Liver (tissue), 8 donors: ENCODE measurements at regions not wholly inside any gene's neighbourhood (a gene's known extent, or its start where the extent isn't known, plus 50 kb on each side); places are given as distances from the start of the nearest gene placed in this dataset.

Experiments
- DNase-seq: peaks from one replicate; pipeline ENCODE4 v3.0.0-alpha.2; 2017; ENCODE audit warnings: low spot score
- H3K27ac ChIP-seq, 2 donors: one replicate each; pipeline ENCODE4 v1.7.0; 2013; ENCODE audit warnings: inconsistent platforms in 2 of 2, low read length in 2 of 2, control low read depth in 1 of 2, low read depth in 1 of 2, mild to moderate bottlenecking in 1 of 2
- H3K27me3 ChIP-seq, 4 donors: one replicate each; pipeline versions ENCODE4 v1.6.1 to v1.7.0; 2013; ENCODE audit warnings: low read length in 3 of 4, inconsistent platforms in 1 of 4, mild to moderate bottlenecking in 1 of 4, moderate library complexity in 1 of 4; ENCODE audit not compliant: control insufficient read depth in 4 of 4, insufficient read depth in 4 of 4
- H3K36me3 ChIP-seq, 4 donors: one replicate each; pipeline versions ENCODE4 v1.6.1 to v1.7.0; 2013; ENCODE audit warnings: low read length in 3 of 4, mild to moderate bottlenecking in 3 of 4, low read depth in 1 of 4, moderate library complexity in 1 of 4; ENCODE audit not compliant: control insufficient read depth in 4 of 4, insufficient read depth in 3 of 4
- H3K4me1 ChIP-seq, 4 donors: one replicate each; pipeline versions ENCODE4 v1.6.1 to v1.7.0; 2013; ENCODE audit warnings: low read length in 3 of 4, mild to moderate bottlenecking in 3 of 4, moderate library complexity in 1 of 4; ENCODE audit not compliant: control insufficient read depth in 4 of 4, insufficient read depth in 4 of 4
- H3K4me3 ChIP-seq, 3 donors: one replicate each; pipeline versions ENCODE4 v1.6.1 to v1.7.0; 2013; ENCODE audit warnings: low read length in 3 of 3, control low read depth in 1 of 3, low read depth in 1 of 3, mild to moderate bottlenecking in 1 of 3
- H3K9ac ChIP-seq, 2 donors: one replicate each; pipeline ENCODE4 v1.7.0; 2013; ENCODE audit warnings: low read length in 2 of 2, mild to moderate bottlenecking in 2 of 2, moderate library complexity in 2 of 2, control low read depth in 1 of 2, low read depth in 1 of 2
- H3K9me3 ChIP-seq, 4 donors: one replicate each; pipeline versions ENCODE4 v1.6.1 to v1.7.0; 2013; ENCODE audit warnings: low read length in 3 of 4; ENCODE audit not compliant: control insufficient read depth in 4 of 4
- EGR1 ChIP-seq, 2 donors: IDR thresholded peaks; 2 replicates each; pipeline ENCODE4 v1.6.1; 2016 to 2018; ENCODE audit warnings: antibody characterized with exemption in 2 of 2, low read depth in 2 of 2
- FOXA1 ChIP-seq: IDR thresholded peaks from 2 replicates; pipeline ENCODE4 v1.6.1; 2016; ENCODE audit warnings: antibody characterized with exemption
- FOXA2 ChIP-seq: IDR thresholded peaks from 2 replicates; pipeline ENCODE4 v1.6.1; 2016; ENCODE audit warnings: antibody characterized with exemption
- GABPA ChIP-seq, 2 donors: IDR thresholded peaks in 1 of 2; conservative IDR thresholded peaks in 1 of 2; 2 replicates each; pipeline ENCODE4 v1.6.1; 2016; ENCODE audit warnings: antibody characterized with exemption in 2 of 2, mild to moderate bottlenecking in 1 of 2, moderate library complexity in 1 of 2
- HNF4A ChIP-seq, 2 donors: conservative IDR thresholded peaks; 2 replicates each; pipeline ENCODE4 v1.6.1; 2016; ENCODE audit warnings: antibody characterized with exemption in 2 of 2, mild to moderate bottlenecking in 2 of 2
- HNF4G ChIP-seq: IDR thresholded peaks from 2 replicates; pipeline ENCODE4 v1.6.1; 2016; ENCODE audit warnings: antibody characterized with exemption
- JUND ChIP-seq, 2 donors: IDR thresholded peaks; 2 replicates each; pipeline ENCODE4 v1.6.1; 2016; ENCODE audit warnings: antibody characterized with exemption in 2 of 2
- MAX ChIP-seq: IDR thresholded peaks from 2 replicates; pipeline ENCODE4 v1.6.1; 2016; ENCODE audit warnings: antibody characterized with exemption
- NR2F2 ChIP-seq: IDR thresholded peaks from 2 replicates; pipeline ENCODE4 v1.6.1; 2016; ENCODE audit warnings: antibody characterized with exemption
- RAD21 ChIP-seq, 2 donors: IDR thresholded peaks; 2 replicates each; pipeline ENCODE4 v1.6.1; 2016; ENCODE audit warnings: antibody characterized with exemption in 2 of 2, mild to moderate bottlenecking in 2 of 2
- REST ChIP-seq: IDR thresholded peaks from 2 replicates; pipeline ENCODE4 v1.6.1; 2016; ENCODE audit warnings: antibody characterized with exemption, mild to moderate bottlenecking
- RXRA ChIP-seq, 2 donors: IDR thresholded peaks; 2 replicates each; pipeline ENCODE4 v1.6.1; 2017 to 2018; ENCODE audit warnings: antibody characterized with exemption in 2 of 2, mild to moderate bottlenecking in 1 of 2
- SP1 ChIP-seq: IDR thresholded peaks from 2 replicates; pipeline ENCODE4 v1.6.1; 2018; ENCODE audit warnings: antibody characterized with exemption, mild to moderate bottlenecking
- TAF1 ChIP-seq: conservative IDR thresholded peaks from 2 replicates; pipeline ENCODE4 v1.6.1; 2016; ENCODE audit warnings: antibody characterized with exemption, mild to moderate bottlenecking
- YY1 ChIP-seq: IDR thresholded peaks from 2 replicates; pipeline ENCODE4 v1.6.1; 2016; ENCODE audit warnings: antibody characterized with exemption, mild to moderate bottlenecking
- WGBS: extraction: QIAGEN DNeasy Blood & Tissue Kit; methylation state at CpG from one replicate; pipeline ENCODE4 v1.1.7; 2013; 5-methylcytosine and 5-hydroxymethylcytosine counted together
- TF ChIP-seq, protein P1 (sequence below): IDR thresholded peaks from 2 replicates; pipeline ENCODE4 v1.6.1; 2016; ENCODE audit warnings: antibody characterized with exemption
- TF ChIP-seq, protein P2 (sequence below): fragments of 150-350 bp; IDR thresholded peaks from 2 replicates; pipeline ENCODE4 v1.5.1; 2017; ENCODE audit warnings: improper control_type of control experiment, low read depth, low read length; ENCODE audit not compliant: missing input control
- TF ChIP-seq, protein P3 (sequence below): IDR thresholded peaks from 2 replicates; pipeline ENCODE4 v1.6.1; 2016; ENCODE audit warnings: antibody characterized with exemption
- donor health status: healthy.
- donor health status: healthy.
- donor health status: healthy.
- donor health status: healthy.
- donor health status: healthy.

DNA sequence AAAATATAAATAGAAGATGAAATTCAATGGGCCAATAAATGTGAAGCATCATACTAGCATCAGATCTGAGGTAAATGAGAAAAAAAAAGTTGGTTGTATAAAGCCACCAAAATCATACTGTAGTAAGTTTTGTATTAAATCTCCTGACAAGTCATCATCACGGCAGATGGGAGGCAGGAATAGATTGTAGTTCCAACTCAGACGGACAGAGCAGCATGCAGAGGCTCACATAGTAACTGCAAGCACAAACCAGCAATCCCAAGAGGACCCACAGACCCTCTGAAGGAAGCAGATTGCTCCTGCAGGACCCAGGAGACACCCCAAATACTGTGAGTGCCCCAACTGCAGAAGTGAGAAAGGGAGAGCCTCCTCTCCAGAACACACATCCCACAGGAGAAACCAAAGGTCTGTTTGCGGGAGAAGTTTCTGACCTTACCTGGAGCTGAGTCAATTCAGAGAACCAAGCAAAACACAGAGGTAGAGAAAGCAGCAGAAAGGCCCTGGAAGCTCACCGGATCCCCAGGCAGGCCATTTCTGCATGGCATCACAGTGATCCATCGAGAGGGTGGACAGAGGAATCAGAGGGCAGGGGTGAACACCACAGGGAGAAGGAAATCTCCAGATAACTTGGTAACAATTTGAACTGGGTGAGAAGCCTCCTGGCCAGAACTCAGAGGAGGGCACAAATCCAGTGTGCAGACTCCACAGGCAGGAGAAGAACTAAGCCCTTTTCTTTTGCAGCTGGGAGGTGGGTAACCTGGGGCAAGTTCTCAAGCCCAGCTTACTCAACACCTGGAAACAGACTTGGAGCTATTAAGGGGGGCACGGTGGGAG lies 141.6 kb upstream of the ARHGEF26 start (continued):
- TF ChIP-seq EGR1 (IDR thresholded peaks at IDR 0.05; ENCODE audit: low read depth in 2 of 2) (no peak), YY1 (no peak), SP1 (no peak), HNF4A (conservative IDR thresholded peaks at IDR 0.05) (no peak), FOXA1 (no peak)

GRCh38 chr3:153980252-153980590 lies 141.0 kb upstream of the ARHGEF26 start:
- H3K4me1 ChIP-seq, result no peaks in the 10 kb centered on the region
- WGBS, result 85% methylated on average over 4 of the region's 4 CpGs
- H3K27me3 ChIP-seq, result no peaks in the 10 kb centered on the region
- no peaks in the 10 kb centered on the region for H3K9me3 ChIP-seq
- TF ChIP-seq JUND (IDR thresholded peaks at IDR 0.05) (no peak), FOXA2 (no peak), MAX (no peak), SP1 (no peak), YY1 (no peak), HNF4G (no peak), HNF4A (conservative IDR thresholded peaks at IDR 0.05) (no peak), NR2F2 (no peak), REST (no peak), FOXA1 (no peak), RXRA (IDR thresholded peaks at IDR 0.05) (no peak), RAD21 (IDR thresholded peaks at IDR 0.05) (no peak), GABPA (IDR thresholded peaks at IDR 0.05 in 1 of 2, conservative IDR thresholded peaks at IDR 0.05 in 1 of 2) (no peak), TAF1 (no peak), EGR1 (IDR thresholded peaks at IDR 0.05; ENCODE audit: low read depth in 2 of 2) (no peak)
- TF ChIP-seq, protein P1, sequence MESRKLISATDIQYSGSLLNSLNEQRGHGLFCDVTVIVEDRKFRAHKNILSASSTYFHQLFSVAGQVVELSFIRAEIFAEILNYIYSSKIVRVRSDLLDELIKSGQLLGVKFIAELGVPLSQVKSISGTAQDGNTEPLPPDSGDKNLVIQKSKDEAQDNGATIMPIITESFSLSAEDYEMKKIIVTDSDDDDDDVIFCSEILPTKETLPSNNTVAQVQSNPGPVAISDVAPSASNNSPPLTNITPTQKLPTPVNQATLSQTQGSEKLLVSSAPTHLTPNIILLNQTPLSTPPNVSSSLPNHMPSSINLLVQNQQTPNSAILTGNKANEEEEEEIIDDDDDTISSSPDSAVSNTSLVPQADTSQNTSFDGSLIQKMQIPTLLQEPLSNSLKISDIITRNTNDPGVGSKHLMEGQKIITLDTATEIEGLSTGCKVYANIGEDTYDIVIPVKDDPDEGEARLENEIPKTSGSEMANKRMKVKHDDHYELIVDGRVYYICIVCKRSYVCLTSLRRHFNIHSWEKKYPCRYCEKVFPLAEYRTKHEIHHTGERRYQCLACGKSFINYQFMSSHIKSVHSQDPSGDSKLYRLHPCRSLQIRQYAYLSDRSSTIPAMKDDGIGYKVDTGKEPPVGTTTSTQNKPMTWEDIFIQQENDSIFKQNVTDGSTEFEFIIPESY, result no peak
- TF ChIP-seq, protein P2, sequence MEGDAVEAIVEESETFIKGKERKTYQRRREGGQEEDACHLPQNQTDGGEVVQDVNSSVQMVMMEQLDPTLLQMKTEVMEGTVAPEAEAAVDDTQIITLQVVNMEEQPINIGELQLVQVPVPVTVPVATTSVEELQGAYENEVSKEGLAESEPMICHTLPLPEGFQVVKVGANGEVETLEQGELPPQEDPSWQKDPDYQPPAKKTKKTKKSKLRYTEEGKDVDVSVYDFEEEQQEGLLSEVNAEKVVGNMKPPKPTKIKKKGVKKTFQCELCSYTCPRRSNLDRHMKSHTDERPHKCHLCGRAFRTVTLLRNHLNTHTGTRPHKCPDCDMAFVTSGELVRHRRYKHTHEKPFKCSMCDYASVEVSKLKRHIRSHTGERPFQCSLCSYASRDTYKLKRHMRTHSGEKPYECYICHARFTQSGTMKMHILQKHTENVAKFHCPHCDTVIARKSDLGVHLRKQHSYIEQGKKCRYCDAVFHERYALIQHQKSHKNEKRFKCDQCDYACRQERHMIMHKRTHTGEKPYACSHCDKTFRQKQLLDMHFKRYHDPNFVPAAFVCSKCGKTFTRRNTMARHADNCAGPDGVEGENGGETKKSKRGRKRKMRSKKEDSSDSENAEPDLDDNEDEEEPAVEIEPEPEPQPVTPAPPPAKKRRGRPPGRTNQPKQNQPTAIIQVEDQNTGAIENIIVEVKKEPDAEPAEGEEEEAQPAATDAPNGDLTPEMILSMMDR, result no peak
- TF ChIP-seq, protein P3, sequence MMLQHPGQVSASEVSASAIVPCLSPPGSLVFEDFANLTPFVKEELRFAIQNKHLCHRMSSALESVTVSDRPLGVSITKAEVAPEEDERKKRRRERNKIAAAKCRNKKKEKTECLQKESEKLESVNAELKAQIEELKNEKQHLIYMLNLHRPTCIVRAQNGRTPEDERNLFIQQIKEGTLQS, result no peak
- H3K9ac ChIP-seq, result no peak overlapping the region
- no peak overlapping the region for H3K4me3 ChIP-seq
- DNase-seq, result no peak
- no peaks in the 10 kb centered on the region for H3K36me3 ChIP-seq
- no peak overlapping the region for H3K27ac ChIP-seq
